Chondrocyte (in vitro differentiated cells): ENCODE measurements at regions not wholly inside any gene's neighbourhood (a gene's known extent, or its start where the extent isn't known, plus 50 kb on each side); places are given as distances from the start of the nearest gene placed in this dataset.

Experiments used
- DNase-seq: peaks from one replicate; pipeline ENCODE4 v3.0.0; 2021; ENCODE audit warnings: mixed read lengths, low spot score
- H3K27ac Mint-ChIP-seq: one replicate; pipeline ENCODE4 v1.8.0; 2021; ENCODE audit warnings: mild to moderate bottlenecking, moderate library complexity, mixed read lengths; ENCODE audit not compliant: unreplicated experiment
- H3K27me3 Mint-ChIP-seq: 2 replicates; pipeline ENCODE4 v1.8.0; 2021; ENCODE audit warnings: low read depth, mixed read lengths
- H3K36me3 Mint-ChIP-seq: 2 replicates; pipeline ENCODE4 v1.8.0; 2021; ENCODE audit warnings: low read depth, mixed read lengths
- H3K4me1 Mint-ChIP-seq: 2 replicates; pipeline ENCODE4 v1.8.0; 2021; ENCODE audit warnings: low read depth, mild to moderate bottlenecking, mixed read lengths
- H3K4me3 Mint-ChIP-seq: one replicate; pipeline ENCODE4 v1.8.0; 2021; ENCODE audit warnings: mild to moderate bottlenecking, moderate library complexity, mixed read lengths; ENCODE audit not compliant: unreplicated experiment
- H3K9me3 Mint-ChIP-seq: 2 replicates; pipeline ENCODE4 v1.8.0; 2021; ENCODE audit warnings: low read depth, mixed read lengths
- CTCF ChIP-seq: fragments of 200-600 bp; sonication (generic); IDR thresholded peaks from 2 replicates; pipeline ENCODE4 v1.5.0; 2021; ENCODE audit warnings: antibody characterized with exemption, mild to moderate bottlenecking, moderate library complexity

- Mint-ChIP-seq H3K36me3 (peaks cover 3% of the 10 kb centered on the region), H3K27me3 (no peaks in the 10 kb centered on the region), H3K4me3 (no peak overlapping the region), H3K4me1 (no peaks in the 10 kb centered on the region), H3K27ac (no peak overlapping the region), H3K9me3 (peaks cover 52% of the 10 kb centered on the region)
- no peak for TF ChIP-seq CTCF
- DNase-seq, result no peak
Measured at GRCh38 chr12:34598352-34598827, 576.1 kb downstream of the ALG10 start.

- DNase-seq, result peak; percentile 38
- H3K27me3 Mint-ChIP-seq, result no peaks in the 10 kb centered on the region
- peaks cover 48% of the 10 kb centered on the region for H3K9me3 Mint-ChIP-seq
- H3K4me1 Mint-ChIP-seq, result no peaks in the 10 kb centered on the region
- no peak overlapping the region for H3K27ac Mint-ChIP-seq
- H3K36me3 Mint-ChIP-seq, result no peaks in the 10 kb centered on the region
- TF ChIP-seq CTCF, result no peak
- no peak overlapping the region for H3K4me3 Mint-ChIP-seq
Measured at GRCh38 chr12:34598851-34599529, 576.7 kb downstream of the ALG10 start.

- DNase-seq, result peak; percentile 60
- Mint-ChIP-seq H3K4me3 (no peak overlapping the region), H3K4me1 (no peaks in the 10 kb centered on the region), H3K36me3 (no peaks in the 10 kb centered on the region), H3K27ac (no peak overlapping the region), H3K27me3 (no peaks in the 10 kb centered on the region), H3K9me3 (peaks cover 47% of the 10 kb centered on the region)
- no peak for TF ChIP-seq CTCF
Measured at GRCh38 chr12:34599530-34600513, 577.5 kb downstream of the ALG10 start.

- no peak overlapping the region for H3K27ac Mint-ChIP-seq
- peaks cover 41% of the 10 kb centered on the region for H3K9me3 Mint-ChIP-seq
- H3K4me3 Mint-ChIP-seq, result no peak overlapping the region
- no peaks in the 10 kb centered on the region for H3K27me3 Mint-ChIP-seq
- no peak for TF ChIP-seq CTCF
- DNase-seq, result peak; percentile 66
- H3K36me3 Mint-ChIP-seq, result no peaks in the 10 kb centered on the region
- no peaks in the 10 kb centered on the region for H3K4me1 Mint-ChIP-seq
Measured at GRCh38 chr12:34600592-34601462, 578.5 kb downstream of the ALG10 start.
